Right lobe of liver (tissue), 4 donors: ENCODE measurements at regions not wholly inside any gene's neighbourhood (a gene's known extent, or its start where the extent isn't known, plus 50 kb on each side); places are given as distances from the start of the nearest gene placed in this dataset.

Experiments used
- POLR2A ChIP-seq: fragments of 450-650 bp; IDR thresholded peaks from one replicate; pipeline ENCODE4 v1.6.1; 2017; ENCODE audit warnings: antibody characterized with exemption, mild to moderate bottlenecking
- TF ChIP-seq, protein P1 (sequence below), 4 donors: fragments of 200-600 bp in 3 of 4; fragments of 450-650 bp in 1 of 4; IDR thresholded peaks; one replicate each; pipeline versions ENCODE4 v1.5.1 to v1.8.0; 2016 to 2022; ENCODE audit warnings: antibody characterized with exemption in 4 of 4, mild to moderate bottlenecking in 2 of 4
- donor health status: DM: no; HTN: no; CAD: no.
- donor health status: DM: no; HTN: no; CAD: no.
- donor health status: DM: no; HTN: yes; CAD: no.

- TF ChIP-seq, protein P1, sequence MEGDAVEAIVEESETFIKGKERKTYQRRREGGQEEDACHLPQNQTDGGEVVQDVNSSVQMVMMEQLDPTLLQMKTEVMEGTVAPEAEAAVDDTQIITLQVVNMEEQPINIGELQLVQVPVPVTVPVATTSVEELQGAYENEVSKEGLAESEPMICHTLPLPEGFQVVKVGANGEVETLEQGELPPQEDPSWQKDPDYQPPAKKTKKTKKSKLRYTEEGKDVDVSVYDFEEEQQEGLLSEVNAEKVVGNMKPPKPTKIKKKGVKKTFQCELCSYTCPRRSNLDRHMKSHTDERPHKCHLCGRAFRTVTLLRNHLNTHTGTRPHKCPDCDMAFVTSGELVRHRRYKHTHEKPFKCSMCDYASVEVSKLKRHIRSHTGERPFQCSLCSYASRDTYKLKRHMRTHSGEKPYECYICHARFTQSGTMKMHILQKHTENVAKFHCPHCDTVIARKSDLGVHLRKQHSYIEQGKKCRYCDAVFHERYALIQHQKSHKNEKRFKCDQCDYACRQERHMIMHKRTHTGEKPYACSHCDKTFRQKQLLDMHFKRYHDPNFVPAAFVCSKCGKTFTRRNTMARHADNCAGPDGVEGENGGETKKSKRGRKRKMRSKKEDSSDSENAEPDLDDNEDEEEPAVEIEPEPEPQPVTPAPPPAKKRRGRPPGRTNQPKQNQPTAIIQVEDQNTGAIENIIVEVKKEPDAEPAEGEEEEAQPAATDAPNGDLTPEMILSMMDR (IDR thresholded peaks at IDR 0.05) = no peak
- TF ChIP-seq POLR2A = no peak
Observed at GRCh38 chr18:73739098-73739497, 408.5 kb downstream of the FBXO15 start.
